Common myeloid progenitor, CD34-positive (primary cell): ENCODE measurements at regions not wholly inside any gene's neighbourhood (a gene's known extent, or its start where the extent isn't known, plus 50 kb on each side); places are given as distances from the start of the nearest gene placed in this dataset.
"Not testable (repeated sequence)": the region's sequence is repeated elsewhere in the genome, so short reads cannot be mapped to it uniquely, and the experiment has no call there.

Experiments
- CTCF ChIA-PET: fragments of 350-600 bp; sonication (Branson Sonifier 250); formaldehyde crosslinking; loops from one replicate; lab custom pipeline; 2021; ENCODE audit warnings: antibody characterized with exemption; lab: Charles Lee
- POLR2A ChIA-PET: fragments of 350-600 bp; sonication (Branson Sonifier 250); formaldehyde crosslinking; loops from one replicate; lab custom pipeline; 2021; ENCODE audit warnings: antibody characterized with exemption; lab: Charles Lee
- DNase-seq, 3 donors: peaks; one replicate each; pipeline versions ENCODE4 v3.0.0 to v3.0.0-alpha.2; 2013
- H3K27ac ChIP-seq, 2 experiments: 1 replicate in 1 of 2; 2 replicates in 1 of 2; pipeline ENCODE4 v1.7.0; 2013; ENCODE audit warnings: inconsistent platforms in 2 of 2, low read length in 2 of 2, mild to moderate bottlenecking in 2 of 2, low read depth in 1 of 2, moderate library complexity in 1 of 2; ENCODE audit not compliant: severe bottlenecking in 2 of 2, insufficient read depth in 1 of 2, poor library complexity in 1 of 2
- H3K27me3 ChIP-seq, 5 experiments: replicated peaks in 2 of 5; 1 replicate in 3 of 5; 2 replicates in 2 of 5; pipeline versions ENCODE4 v1.6.1 to v1.7.0; 2013; ENCODE audit warnings: low read length in 4 of 5, mild to moderate bottlenecking in 2 of 5, moderate library complexity in 2 of 5, inconsistent platforms in 1 of 5; ENCODE audit not compliant: insufficient read depth in 5 of 5, control insufficient read depth in 4 of 5
- H3K36me3 ChIP-seq, 4 experiments: 1 replicate in 2 of 4; 2 replicates in 2 of 4; pipeline versions ENCODE4 v1.6.1 to v1.7.0; 2013; ENCODE audit warnings: low read length in 3 of 4, control low read depth in 1 of 4, mild to moderate bottlenecking in 1 of 4; ENCODE audit not compliant: control insufficient read depth in 4 of 4, insufficient read depth in 4 of 4
- H3K4me1 ChIP-seq, 4 experiments: 1 replicate in 3 of 4; 2 replicates in 1 of 4; pipeline versions ENCODE4 v1.6.1 to v1.7.1; 2013; ENCODE audit warnings: low read length in 3 of 4, mild to moderate bottlenecking in 3 of 4, control low read depth in 1 of 4, inconsistent platforms in 1 of 4, moderate library complexity in 1 of 4; ENCODE audit not compliant: control insufficient read depth in 4 of 4, insufficient read depth in 4 of 4; ENCODE audit errors: control extremely low read depth in 1 of 4
- H3K4me3 ChIP-seq, 7 experiments: 1 replicate in 4 of 7; 2 replicates in 3 of 7; pipeline versions ENCODE4 v1.5.1 to v1.7.0; 2013; ENCODE audit warnings: mild to moderate bottlenecking in 7 of 7, low read length in 6 of 7, moderate library complexity in 6 of 7, inconsistent platforms in 2 of 7, low read depth in 2 of 7, control low read depth in 1 of 7; ENCODE audit not compliant: insufficient read depth in 4 of 7, control insufficient read depth in 1 of 7; ENCODE audit errors: extremely low read depth in 1 of 7
- H3K9me3 ChIP-seq, 5 experiments: 1 replicate in 4 of 5; 2 replicates in 1 of 5; pipeline versions ENCODE4 v1.6.1 to v1.7.1; 2013; ENCODE audit warnings: low read length in 4 of 5, mild to moderate bottlenecking in 2 of 5, inconsistent platforms in 1 of 5, low read depth in 1 of 5, moderate library complexity in 1 of 5; ENCODE audit not compliant: control insufficient read depth in 4 of 5, insufficient read depth in 2 of 5; ENCODE audit errors: control extremely low read depth in 1 of 5
- WGBS: methylation state at CpG from one replicate; pipeline ENCODE4 v1.1.5; 2013; ENCODE audit not compliant: insufficient coverage; 5-methylcytosine and 5-hydroxymethylcytosine counted together

- H3K4me1 ChIP-seq, H3K36me3 ChIP-seq, H3K27ac ChIP-seq, DNase-seq, H3K9me3 ChIP-seq, CTCF ChIA-PET, POLR2A ChIA-PET, H3K4me3 ChIP-seq: not testable (repeated sequence)
- 20% methylated on average over 1 of the region's 1 CpG for WGBS
- H3K27me3 ChIP-seq: peaks cover 0 to 14% (median 0%) of the 10 kb centered on the region in 5 experiments
These were observed 427.8 kb upstream of the CDH11 start for GRCh38 chr16:65549689-65550088.

GRCh38 chr16:65548470-65548869 lies 426.6 kb upstream of the CDH11 start:
- CTCF ChIA-PET: no interaction called here
- Histone ChIP-seq H3K36me3 (no peaks in the 10 kb centered on the region), H3K9me3 (peaks cover 0 to 7% (median 0%) of the 10 kb centered on the region in 5 experiments), H3K27me3 (peaks cover 0 to 14% (median 0%) of the 10 kb centered on the region in 5 experiments), H3K27ac (no peak overlapping the region), H3K4me3 (no peak overlapping the region), H3K4me1 (no peaks in the 10 kb centered on the region)
- WGBS: no CpG with 5 or more reads among the region's 2 CpGs
- DNase-seq: no peak
- POLR2A ChIA-PET: no interaction called here

GRCh38 chr16:65547772-65548446 lies 426.0 kb upstream of the CDH11 start:
- Histone ChIP-seq H3K4me1 (no peaks in the 10 kb centered on the region), H3K27me3 (peaks cover 0 to 14% (median 0%) of the 10 kb centered on the region in 5 experiments), H3K9me3 (peaks cover 0 to 7% (median 0%) of the 10 kb centered on the region in 5 experiments), H3K27ac (no peak overlapping the region), H3K4me3 (no peak overlapping the region), H3K36me3 (no peaks in the 10 kb centered on the region)
- CTCF ChIA-PET: no interaction called here
- WGBS: 88% methylated on average over 4 of the region's 7 CpGs
- POLR2A ChIA-PET: interaction anchor here (0.6 kb wide), 1 partner anchor 180 kb away, joined by 5 read pairs; no protein-coding TSS in a partner anchor
- DNase-seq: no peak

- peaks cover 0 to 14% (median 0%) of the 10 kb centered on the region in 5 experiments for H3K27me3 ChIP-seq
- no peak overlapping the region for H3K4me3 ChIP-seq
- 14% methylated on average over 1 of the region's 3 CpGs for WGBS
- H3K4me1 ChIP-seq: no peaks in the 10 kb centered on the region
- no peak for DNase-seq
- POLR2A ChIA-PET: no interaction called here
- H3K27ac ChIP-seq: no peak overlapping the region
- peaks cover 0 to 6% (median 0%) of the 10 kb centered on the region in 5 experiments for H3K9me3 ChIP-seq
- no peaks in the 10 kb centered on the region for H3K36me3 ChIP-seq
- CTCF ChIA-PET: no interaction called here
These were observed 424.5 kb upstream of the CDH11 start for GRCh38 chr16:65546353-65546791.

GRCh38 chr16:65545413-65545956 lies 423.6 kb upstream of the CDH11 start:
- ChIA-PET CTCF (no interaction called here), POLR2A (no interaction called here)
- H3K36me3 ChIP-seq: no peaks in the 10 kb centered on the region
- DNase-seq: no peak
- no peaks in the 10 kb centered on the region for H3K4me1 ChIP-seq
- H3K27me3 ChIP-seq: peaks cover 0 to 14% (median 0%) of the 10 kb centered on the region in 5 experiments
- H3K4me3 ChIP-seq: no peak overlapping the region
- H3K9me3 ChIP-seq: peaks cover 0 to 5% (median 0%) of the 10 kb centered on the region in 5 experiments
- H3K27ac ChIP-seq: no peak overlapping the region
- 80% methylated on average over 1 of the region's 2 CpGs for WGBS

- DNase-seq: no peak
- Histone ChIP-seq H3K9me3 (no peaks in the 10 kb centered on the region), H3K27me3 (peaks cover 0 to 14% (median 0%) of the 10 kb centered on the region in 5 experiments), H3K36me3 (no peaks in the 10 kb centered on the region), H3K27ac (no peak overlapping the region), H3K4me1 (no peaks in the 10 kb centered on the region), H3K4me3 (no peak overlapping the region)
- POLR2A ChIA-PET: no interaction called here
- CTCF ChIA-PET: no interaction called here
- 94% methylated on average over 2 of the region's 5 CpGs for WGBS
These were observed 422.2 kb upstream of the CDH11 start for GRCh38 chr16:65543781-65544740.
